Stimulated activated effector memory CD8-positive, alpha-beta T cell treated with anti-CD3 and anti-CD28 coated beads, Interleukin-12 subunit alpha, Interleukin-12 subunit beta, amount 100 ng/mL, for 72 hours (primary cell): ENCODE measurements at regions not wholly inside any gene's neighbourhood (a gene's known extent, or its start where the extent isn't known, plus 50 kb on each side); places are given as distances from the start of the nearest gene placed in this dataset.

Experiments used
- ATAC-seq: fragments of 150-1000 bp; cut with Tn5 transposase; 2 replicates; pipeline ENCODE4 v1.10.0; 2021
- DNase-seq, 2 donors: peaks; one replicate each; pipeline ENCODE4 v3.0.0; 2021 to 2022; ENCODE audit warnings: low spot score in 2 of 2
- H3K27ac Mint-ChIP-seq: one replicate; pipeline ENCODE4 v1.8.0; 2022; ENCODE audit warnings: mild to moderate bottlenecking, mixed read lengths
- H3K36me3 Mint-ChIP-seq: one replicate; pipeline ENCODE4 v1.8.0; 2022; ENCODE audit warnings: mild to moderate bottlenecking, mixed read lengths
- H3K4me1 Mint-ChIP-seq: one replicate; pipeline ENCODE4 v1.8.0; 2022; ENCODE audit warnings: mixed read lengths
- H3K4me3 Mint-ChIP-seq: one replicate; pipeline ENCODE4 v1.8.0; 2022; ENCODE audit warnings: mild to moderate bottlenecking, mixed read lengths
- H3K9me3 Mint-ChIP-seq: one replicate; pipeline ENCODE4 v1.8.0; 2022; ENCODE audit warnings: mixed read lengths

DNA sequence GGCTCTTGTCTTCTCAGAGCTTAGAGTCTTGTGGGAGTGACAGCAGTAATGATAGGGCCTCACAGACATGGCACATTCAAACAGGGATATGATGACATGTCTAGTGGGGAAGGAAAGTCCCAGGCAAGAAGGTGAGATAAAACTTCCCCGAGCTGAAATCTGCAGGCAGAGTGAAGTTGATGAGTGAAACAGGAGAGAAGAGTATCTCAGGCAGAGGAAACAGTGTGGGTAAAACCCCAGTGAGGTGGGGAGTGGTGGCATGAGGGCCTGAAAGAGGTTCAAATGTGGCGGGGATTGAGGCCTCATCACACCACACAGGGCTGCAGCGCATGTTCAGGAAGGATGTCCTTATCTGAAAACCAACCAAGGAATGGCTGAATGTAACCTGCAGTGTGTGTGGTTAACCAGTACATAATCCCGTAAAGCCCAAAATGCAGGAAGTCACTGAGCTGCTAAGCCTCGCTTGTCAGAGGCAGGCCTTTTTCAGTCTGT lies 153.8 kb upstream of the E2F8 start:
- Mint-ChIP-seq H3K36me3 (no peaks in the 10 kb centered on the region), H3K4me1 (peaks cover 6% of the 10 kb centered on the region), H3K27ac (no peak overlapping the region), H3K9me3 (no peaks in the 10 kb centered on the region), H3K4me3 (no peak overlapping the region)
- peak in 1 of 2 donors; percentile 51 for DNase-seq
- ATAC-seq = peak; percentile 79

DNA sequence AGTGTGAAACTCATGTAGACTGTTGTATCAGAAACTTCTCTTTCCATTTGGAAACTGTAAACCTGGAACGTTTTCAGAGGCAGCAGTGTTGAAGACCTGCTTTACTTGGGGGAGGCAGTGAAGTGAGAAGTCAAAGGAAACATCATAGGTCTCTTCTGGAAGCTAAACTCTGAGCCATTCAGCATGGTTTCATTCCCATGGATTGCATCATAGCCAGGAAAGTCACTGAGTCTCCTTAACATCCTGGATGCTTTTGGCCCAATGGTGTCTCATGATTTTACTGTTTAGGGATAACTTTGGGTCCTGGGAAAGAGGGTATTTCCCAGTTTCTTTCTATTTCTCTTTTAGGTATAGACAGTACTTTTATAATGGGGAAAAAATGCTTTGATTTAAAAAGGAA lies 153.2 kb upstream of the E2F8 start:
- no peaks in the 10 kb centered on the region for H3K9me3 Mint-ChIP-seq
- DNase-seq = no peak
- no peak for ATAC-seq
- peaks cover 6% of the 10 kb centered on the region for H3K4me1 Mint-ChIP-seq
- H3K27ac Mint-ChIP-seq = no peak overlapping the region
- H3K36me3 Mint-ChIP-seq = no peaks in the 10 kb centered on the region
- H3K4me3 Mint-ChIP-seq = no peak overlapping the region

DNA sequence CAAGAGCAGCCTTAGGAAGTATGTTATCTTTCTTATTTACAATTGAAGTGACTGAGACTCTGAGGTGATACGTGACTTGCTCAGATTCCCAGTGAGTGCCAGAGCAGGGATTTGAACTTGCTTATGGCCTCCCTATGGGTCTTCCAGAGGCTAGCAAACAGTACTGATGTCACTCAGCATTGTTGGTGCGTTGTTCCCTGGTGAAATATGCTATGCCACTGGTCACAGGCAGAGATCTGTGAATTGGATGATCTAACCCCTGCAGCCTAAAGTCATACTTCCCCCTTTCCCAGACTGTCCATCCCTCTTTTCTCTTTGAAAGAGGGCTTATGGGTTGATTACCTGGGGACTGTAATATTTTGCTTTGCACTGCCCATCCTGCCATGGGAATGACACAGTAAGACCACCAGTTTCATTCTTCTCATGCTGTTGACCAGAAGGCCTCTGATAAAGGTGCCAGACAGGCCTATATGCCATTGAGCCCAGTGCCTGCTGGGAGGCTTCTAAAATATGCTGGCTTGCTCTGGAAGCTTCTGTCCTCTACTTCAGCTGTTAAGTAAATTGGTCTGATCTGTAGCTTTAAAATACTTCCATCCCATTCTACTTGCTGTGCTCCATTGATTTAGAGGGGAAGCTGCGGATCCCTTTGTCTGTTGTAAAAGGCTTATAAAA lies 152.2 kb upstream of the E2F8 start:
- H3K4me3 Mint-ChIP-seq = no peak overlapping the region
- H3K27ac Mint-ChIP-seq = no peak overlapping the region
- ATAC-seq = no peak

DNA sequence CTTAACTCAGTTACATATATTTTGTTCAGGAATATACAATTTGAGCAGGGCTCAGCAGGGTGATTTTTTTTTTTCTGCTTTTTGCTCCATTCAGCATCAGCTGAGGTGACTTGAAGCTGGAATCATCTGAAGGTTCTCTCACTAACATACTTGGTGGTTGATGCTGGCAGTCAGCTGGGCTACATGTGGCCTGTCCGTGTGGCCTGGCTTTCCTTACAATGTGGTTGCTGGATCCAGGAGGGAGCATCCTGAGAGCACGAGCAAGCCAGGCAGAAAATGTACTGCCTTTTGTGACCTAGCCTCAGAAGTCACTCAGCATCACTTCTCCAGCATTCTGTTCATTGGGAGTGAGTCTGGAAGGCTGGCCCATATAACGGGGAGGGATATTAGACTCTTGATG lies 151.6 kb upstream of the E2F8 start:
- ATAC-seq (no peak), DNase-seq (no peak)
- Mint-ChIP-seq H3K4me1 (peaks cover 6% of the 10 kb centered on the region), H3K27ac (no peak overlapping the region), H3K4me3 (no peak overlapping the region), H3K9me3 (no peaks in the 10 kb centered on the region), H3K36me3 (no peaks in the 10 kb centered on the region)

More for the DNA sequence above, 152.2 kb upstream of the E2F8 start:
- Mint-ChIP-seq H3K9me3 (no peaks in the 10 kb centered on the region), H3K4me1 (peaks cover 6% of the 10 kb centered on the region), H3K36me3 (no peaks in the 10 kb centered on the region)
- DNase-seq = no peak

DNA sequence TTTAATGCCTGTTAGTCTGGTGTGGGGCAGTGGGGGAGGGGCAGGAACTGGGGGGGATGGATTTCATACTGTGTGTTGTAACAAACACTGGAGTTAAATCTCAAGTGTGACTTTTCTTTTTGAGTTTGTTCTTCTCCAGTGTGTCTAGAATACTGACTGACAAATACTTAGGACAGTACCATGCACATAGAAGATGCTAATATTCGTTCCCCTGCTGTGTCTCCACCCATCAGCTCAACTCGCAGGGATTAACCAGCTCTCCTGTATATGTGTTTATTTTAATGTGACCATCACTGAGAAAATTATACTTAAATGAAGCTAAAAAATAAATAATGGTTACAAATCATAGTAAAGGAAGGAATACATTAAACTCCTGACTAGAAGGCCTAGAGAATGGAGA lies 150.9 kb upstream of the E2F8 start:
- Mint-ChIP-seq H3K27ac (no peak overlapping the region), H3K9me3 (no peaks in the 10 kb centered on the region), H3K4me1 (peaks cover 6% of the 10 kb centered on the region), H3K36me3 (no peaks in the 10 kb centered on the region), H3K4me3 (no peak overlapping the region)
- no peak for ATAC-seq
- no peak for DNase-seq

DNA sequence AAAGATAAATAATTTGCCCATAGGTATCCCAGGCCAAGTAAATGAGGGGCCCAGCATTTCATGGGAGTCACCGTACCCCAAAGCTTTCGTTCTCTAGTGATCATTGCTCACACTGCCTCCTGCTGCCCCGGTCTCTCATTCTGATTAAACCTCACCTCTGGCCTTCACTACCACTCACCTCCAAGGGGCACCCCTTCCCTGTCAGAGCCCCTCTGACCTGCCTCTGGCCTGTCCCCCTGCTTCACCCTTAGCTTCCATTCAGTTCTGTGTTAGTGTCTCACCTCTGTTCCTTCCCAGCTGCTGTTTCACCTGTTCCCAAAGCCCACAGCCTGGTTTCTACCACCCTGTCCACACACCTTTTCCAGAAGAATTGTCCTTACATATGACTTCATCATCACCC lies 150.3 kb upstream of the E2F8 start:
- Mint-ChIP-seq H3K27ac (no peak overlapping the region), H3K36me3 (no peaks in the 10 kb centered on the region), H3K4me1 (peaks cover 6% of the 10 kb centered on the region), H3K4me3 (no peak overlapping the region), H3K9me3 (no peaks in the 10 kb centered on the region)
- no peak for DNase-seq
- ATAC-seq = no peak

DNA sequence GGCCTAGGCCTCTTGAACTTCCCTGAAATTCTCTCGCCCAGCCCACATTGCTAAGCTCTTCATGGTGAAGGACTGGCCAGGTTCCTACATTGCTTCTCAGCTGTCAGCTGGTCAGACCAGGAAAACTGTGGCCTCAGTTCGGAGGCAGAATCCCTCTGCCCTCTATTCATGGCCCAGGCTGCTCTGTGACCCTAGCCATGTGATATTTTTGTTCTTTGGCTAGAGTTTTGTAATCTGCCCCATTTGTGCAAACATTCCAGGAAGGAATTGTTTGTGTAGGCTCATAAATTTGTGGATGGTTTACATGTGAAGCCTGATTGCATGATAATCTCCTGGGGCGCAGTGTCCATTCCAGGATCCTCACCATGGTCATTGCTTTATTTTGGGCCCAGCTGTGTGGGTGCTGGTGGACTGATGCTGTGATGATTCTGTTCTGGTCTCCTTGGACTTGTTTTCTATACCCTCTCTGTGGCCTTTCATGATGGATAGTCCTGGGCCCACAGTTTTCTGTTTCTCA lies 149.1 kb upstream of the E2F8 start:
- Mint-ChIP-seq H3K36me3 (no peaks in the 10 kb centered on the region), H3K9me3 (no peaks in the 10 kb centered on the region), H3K4me3 (no peak overlapping the region), H3K4me1 (peaks cover 6% of the 10 kb centered on the region), H3K27ac (no peak overlapping the region)
- DNase-seq (no peak), ATAC-seq (no peak)

DNA sequence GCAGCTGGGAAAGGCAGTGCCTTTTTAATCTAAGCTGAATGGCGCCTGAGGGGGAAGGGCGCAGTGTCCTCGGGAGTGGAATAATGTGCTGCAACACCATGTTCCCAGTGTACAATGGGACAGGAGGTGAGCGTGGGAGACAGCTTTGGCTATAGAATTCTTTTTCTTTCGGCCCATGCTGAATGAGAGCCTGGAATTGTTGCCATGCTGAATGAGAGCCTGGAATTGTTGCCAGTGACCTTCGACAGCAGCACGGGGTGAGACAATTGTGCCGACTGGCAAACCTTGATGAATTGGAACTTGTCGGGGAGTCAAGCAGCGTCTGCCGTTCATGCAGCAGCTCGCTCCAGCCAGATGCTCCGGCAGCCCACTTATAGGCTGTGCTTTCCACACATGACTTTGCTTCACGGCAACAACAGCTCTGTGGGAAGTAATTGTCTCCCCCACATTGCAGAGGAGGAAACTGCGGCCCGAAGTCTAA lies 141.4 kb upstream of the E2F8 start:
- Mint-ChIP-seq H3K9me3 (no peaks in the 10 kb centered on the region), H3K4me3 (no peak overlapping the region), H3K4me1 (no peaks in the 10 kb centered on the region), H3K27ac (no peak overlapping the region), H3K36me3 (no peaks in the 10 kb centered on the region)
- DNase-seq (no peak), ATAC-seq (no peak)

DNA sequence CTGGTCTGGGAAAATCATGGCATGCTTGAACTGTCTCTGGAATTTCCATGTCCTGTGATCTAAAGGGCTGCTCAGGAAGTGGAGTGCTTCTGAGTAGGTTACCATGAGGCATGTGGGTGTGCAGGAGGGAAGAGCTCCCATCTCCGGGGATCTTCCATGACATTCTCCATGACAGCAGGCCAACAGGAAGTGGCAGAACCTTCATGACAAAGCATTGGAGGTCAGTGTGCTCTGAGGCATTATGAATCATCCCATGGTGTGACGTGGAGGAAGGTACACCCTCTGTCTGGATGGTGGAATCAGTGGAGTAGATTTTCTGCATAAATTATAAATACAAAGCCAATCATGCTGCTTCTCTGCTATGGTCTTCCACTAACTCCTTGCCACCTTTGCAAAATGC lies 139.6 kb upstream of the E2F8 start:
- no peak overlapping the region for H3K27ac Mint-ChIP-seq
- H3K4me1 Mint-ChIP-seq = no peaks in the 10 kb centered on the region
- no peaks in the 10 kb centered on the region for H3K9me3 Mint-ChIP-seq
- H3K4me3 Mint-ChIP-seq = no peak overlapping the region
- ATAC-seq = no peak
- no peaks in the 10 kb centered on the region for H3K36me3 Mint-ChIP-seq
- DNase-seq = no peak

DNA sequence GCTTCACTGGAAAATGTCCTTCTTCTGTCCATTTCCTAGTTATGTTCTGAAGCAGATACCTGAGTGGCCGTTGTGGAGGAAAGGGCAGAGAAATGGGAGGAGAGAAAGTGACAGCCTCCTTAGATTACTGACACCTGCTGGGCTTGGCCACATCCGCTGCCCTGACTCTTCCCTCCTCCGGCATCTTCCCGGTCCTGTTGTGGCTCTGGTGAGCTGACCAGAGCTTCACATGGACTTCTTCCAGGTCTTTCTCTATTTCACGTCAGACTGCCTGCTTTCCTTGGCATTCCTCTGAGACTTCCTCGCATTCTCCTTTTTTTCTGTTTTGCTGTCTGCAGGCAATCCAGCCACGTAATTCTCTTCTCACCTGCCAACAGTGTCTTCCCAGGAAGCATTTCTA lies 138.7 kb upstream of the E2F8 start:
- no peaks in the 10 kb centered on the region for H3K4me1 Mint-ChIP-seq
- no peaks in the 10 kb centered on the region for H3K9me3 Mint-ChIP-seq
- ATAC-seq (no peak), DNase-seq (no peak)
- no peaks in the 10 kb centered on the region for H3K36me3 Mint-ChIP-seq
- H3K27ac Mint-ChIP-seq = no peak overlapping the region
- H3K4me3 Mint-ChIP-seq = no peak overlapping the region

DNA sequence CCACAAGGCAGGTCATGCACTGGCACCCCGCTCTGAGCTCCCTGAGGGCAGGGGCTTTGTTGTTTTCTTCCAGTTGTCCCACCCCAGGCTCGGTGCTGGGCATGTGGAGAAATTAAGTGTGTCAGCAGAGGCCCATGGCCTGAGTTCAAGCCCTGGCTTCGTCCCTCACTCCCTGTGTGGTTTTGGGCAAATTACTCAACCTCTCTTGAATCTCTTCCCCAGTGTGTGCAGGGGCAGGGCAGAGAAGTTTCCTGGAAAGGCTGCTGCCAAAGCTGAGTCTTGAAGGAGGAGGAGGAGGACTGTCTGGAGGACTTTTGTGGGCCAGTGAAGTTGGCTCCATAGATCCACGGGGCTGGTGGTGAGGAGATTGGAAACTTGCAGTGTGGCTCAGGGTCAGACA lies 138.1 kb upstream of the E2F8 start:
- Mint-ChIP-seq H3K4me1 (no peaks in the 10 kb centered on the region), H3K36me3 (no peaks in the 10 kb centered on the region), H3K4me3 (no peak overlapping the region), H3K9me3 (no peaks in the 10 kb centered on the region), H3K27ac (no peak overlapping the region)
- ATAC-seq (no peak), DNase-seq (no peak)

DNA sequence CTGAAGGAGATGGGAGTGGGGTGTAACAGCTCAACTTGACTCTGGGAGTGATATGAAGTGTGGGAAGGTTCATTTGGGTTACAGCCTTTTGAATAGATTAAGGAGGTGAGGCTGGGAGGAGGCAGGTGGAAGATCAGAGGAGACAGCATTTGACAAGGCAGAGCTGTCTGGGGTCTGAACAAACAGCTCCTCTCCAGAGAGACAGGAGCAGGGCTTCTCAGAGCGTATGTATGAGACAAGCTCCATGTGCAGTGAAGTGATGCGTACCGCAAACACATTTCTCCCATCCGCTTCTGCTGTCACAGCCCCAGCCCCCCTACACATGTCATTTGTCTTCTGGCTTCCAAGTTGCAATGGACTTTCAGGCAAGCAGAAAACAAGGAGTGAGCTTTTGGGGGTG lies 137.1 kb upstream of the E2F8 start:
- no peak for ATAC-seq
- no peaks in the 10 kb centered on the region for H3K4me1 Mint-ChIP-seq
- H3K36me3 Mint-ChIP-seq = no peaks in the 10 kb centered on the region
- DNase-seq = no peak
- H3K27ac Mint-ChIP-seq = no peak overlapping the region
- H3K9me3 Mint-ChIP-seq = no peaks in the 10 kb centered on the region
- H3K4me3 Mint-ChIP-seq = no peak overlapping the region

DNA sequence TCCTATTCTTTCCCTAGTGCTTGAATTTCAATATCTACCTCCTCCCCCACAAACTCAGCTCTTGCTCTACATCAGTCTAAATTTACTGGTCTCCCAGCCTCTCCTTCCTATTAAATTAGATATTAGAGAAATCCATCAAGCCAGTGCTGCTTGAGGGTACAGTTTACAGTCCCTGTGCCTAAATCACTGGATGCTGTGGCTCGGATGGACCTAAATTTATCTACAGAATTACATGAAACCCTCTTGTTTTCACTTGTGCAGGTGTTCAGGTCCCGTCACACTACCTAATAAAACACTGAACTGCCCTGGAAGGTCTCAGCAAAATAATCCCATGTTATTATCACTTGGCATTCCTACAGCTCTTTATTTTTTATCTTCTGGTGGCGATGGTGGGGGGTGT lies 134.7 kb upstream of the E2F8 start:
- Mint-ChIP-seq H3K9me3 (no peaks in the 10 kb centered on the region), H3K27ac (no peak overlapping the region), H3K4me3 (no peak overlapping the region), H3K4me1 (no peaks in the 10 kb centered on the region), H3K36me3 (no peaks in the 10 kb centered on the region)
- no peak for ATAC-seq
- no peak for DNase-seq

DNA sequence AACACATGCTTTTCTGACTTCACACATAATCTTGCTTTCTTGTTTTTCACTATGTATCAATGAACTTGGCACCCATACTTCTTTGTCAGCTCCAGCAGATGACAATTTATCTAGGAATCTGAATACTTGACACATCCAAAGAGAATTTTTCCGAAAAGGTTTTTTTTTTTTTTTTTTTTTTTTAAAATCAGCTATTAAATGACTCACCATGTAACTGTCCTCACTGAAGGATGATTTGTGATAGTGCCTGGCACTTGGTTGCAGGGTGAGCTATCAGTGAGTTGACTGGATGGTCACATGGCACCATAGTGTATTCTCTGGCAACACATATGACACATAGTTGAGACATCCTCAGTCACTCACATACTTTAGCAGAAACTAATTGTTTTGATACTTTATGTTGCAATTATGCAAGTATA lies 133.4 kb upstream of the E2F8 start:
- Mint-ChIP-seq H3K4me1 (no peaks in the 10 kb centered on the region), H3K9me3 (no peaks in the 10 kb centered on the region), H3K27ac (no peak overlapping the region), H3K4me3 (no peak overlapping the region), H3K36me3 (no peaks in the 10 kb centered on the region)
- DNase-seq (no peak), ATAC-seq (peak; percentile 48)

DNA sequence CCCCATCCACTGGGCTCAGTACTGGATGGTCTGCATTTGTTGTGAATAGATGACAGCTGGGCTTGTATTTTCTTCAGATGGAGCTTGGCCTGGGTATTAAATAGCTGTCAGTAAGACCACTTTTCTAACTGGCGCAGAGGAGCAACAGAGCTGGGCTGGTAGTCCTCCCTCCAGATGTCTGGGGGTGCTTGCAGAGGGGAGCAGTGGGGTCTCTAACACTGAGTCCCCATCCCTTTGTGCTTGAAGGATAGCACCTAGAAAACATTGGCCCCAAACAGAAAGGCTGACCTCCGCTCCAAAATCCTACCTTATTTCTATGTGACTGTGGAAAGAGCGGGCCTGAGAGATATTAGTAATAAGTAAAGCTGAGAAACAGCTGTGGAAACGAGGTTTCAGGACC lies 131.6 kb upstream of the E2F8 start:
- ATAC-seq (no peak), DNase-seq (no peak)
- Mint-ChIP-seq H3K4me1 (no peaks in the 10 kb centered on the region), H3K9me3 (no peaks in the 10 kb centered on the region), H3K36me3 (no peaks in the 10 kb centered on the region), H3K4me3 (no peak overlapping the region), H3K27ac (no peak overlapping the region)

DNA sequence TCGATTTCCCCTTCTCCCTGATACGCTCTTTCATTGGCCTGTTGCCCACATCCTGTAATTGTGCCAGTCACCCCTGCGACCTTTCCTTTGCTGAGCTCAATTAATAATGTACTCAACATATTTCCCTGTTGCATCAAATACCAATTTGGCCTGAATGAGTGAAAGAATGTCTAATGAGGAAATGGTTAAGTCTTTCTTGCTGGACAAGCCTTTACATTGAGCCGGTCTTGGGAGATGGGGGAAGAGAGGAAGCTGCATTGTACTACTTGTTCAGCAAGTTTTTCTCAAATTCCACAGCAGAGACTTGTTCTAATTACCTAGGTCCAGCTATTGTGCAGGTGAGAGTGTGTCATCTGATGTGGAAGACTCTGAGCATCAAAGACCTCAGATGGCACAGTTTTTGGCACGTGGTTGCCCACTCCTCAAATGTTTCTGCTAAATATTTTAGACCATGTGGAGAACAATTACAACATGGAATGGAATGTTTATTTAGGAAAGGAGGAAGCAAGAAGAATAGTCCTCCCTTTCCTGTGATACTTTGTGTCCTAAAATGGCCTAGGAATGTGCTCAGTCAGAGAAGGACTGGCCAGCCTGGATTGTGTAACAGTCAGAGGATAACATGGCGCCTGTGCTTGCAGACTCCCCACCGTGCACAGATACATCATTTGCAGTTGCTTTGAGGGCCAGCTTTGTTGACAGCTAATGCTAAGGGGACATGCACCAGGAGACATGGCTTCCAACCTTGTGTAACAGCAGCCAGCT lies 129.5 kb upstream of the E2F8 start:
- no peaks in the 10 kb centered on the region for H3K36me3 Mint-ChIP-seq
- H3K27ac Mint-ChIP-seq = no peak overlapping the region
- DNase-seq (no peak), ATAC-seq (no peak)
- no peaks in the 10 kb centered on the region for H3K9me3 Mint-ChIP-seq
- no peak overlapping the region for H3K4me3 Mint-ChIP-seq
- no peaks in the 10 kb centered on the region for H3K4me1 Mint-ChIP-seq
